Endodermal cell (in vitro differentiated cells): ENCODE measurements at regions not wholly inside any gene's neighbourhood (a gene's known extent, or its start where the extent isn't known, plus 50 kb on each side); places are given as distances from the start of the nearest gene placed in this dataset.

Experiments used
- DNase-seq: peaks from one replicate; pipeline ENCODE4 v3.0.0-alpha.2; 2017
- H3K27ac ChIP-seq: 2 replicates; pipeline ENCODE4 v1.5.1; 2013; ENCODE audit warnings: mild to moderate bottlenecking, low read depth, low read length, moderate library complexity
- H3K27me3 ChIP-seq: 2 replicates; pipeline ENCODE4 v1.6.1; 2013; ENCODE audit warnings: mild to moderate bottlenecking, low read length, moderate library complexity; ENCODE audit not compliant: insufficient read depth, control insufficient read depth, poor library complexity, severe bottlenecking
- H3K36me3 ChIP-seq: 2 replicates; pipeline ENCODE4 v1.7.0; 2013; ENCODE audit warnings: mild to moderate bottlenecking, low read length, moderate library complexity; ENCODE audit not compliant: control insufficient read depth, insufficient read depth
- H3K4me1 ChIP-seq: one replicate; pipeline ENCODE4 v1.7.0; 2013; ENCODE audit warnings: low read length; ENCODE audit not compliant: control insufficient read depth, insufficient read depth
- H3K4me3 ChIP-seq: 2 replicates; pipeline ENCODE4 v1.5.1; 2013; ENCODE audit warnings: mild to moderate bottlenecking, low read length, moderate library complexity
- H3K9ac ChIP-seq: 2 replicates; pipeline ENCODE4 v1.6.1; 2013; ENCODE audit warnings: mild to moderate bottlenecking, low read length, moderate library complexity; ENCODE audit not compliant: poor library complexity, severe bottlenecking; ENCODE audit errors: extremely low read depth
- H3K9me3 ChIP-seq: 2 replicates; pipeline ENCODE4 v1.6.1; 2013; ENCODE audit warnings: mild to moderate bottlenecking, low read length, moderate library complexity; ENCODE audit not compliant: control insufficient read depth
- H3K27ac Mint-ChIP-seq: 2 replicates; pipeline ENCODE4 v1.8.0; 2020; ENCODE audit warnings: mixed read lengths
- H3K27me3 Mint-ChIP-seq: 2 replicates; pipeline ENCODE4 v1.8.0; 2021; ENCODE audit warnings: mild to moderate bottlenecking, mixed read lengths; ENCODE audit not compliant: insufficient read depth
- H3K36me3 Mint-ChIP-seq: 2 replicates; pipeline ENCODE4 v1.8.0; 2020; ENCODE audit warnings: low read depth, mixed read lengths
- H3K4me1 Mint-ChIP-seq: 2 replicates; pipeline ENCODE4 v1.8.0; 2020; ENCODE audit warnings: mixed read lengths
- H3K4me3 Mint-ChIP-seq: 2 replicates; pipeline ENCODE4 v1.8.0; 2020; ENCODE audit warnings: mild to moderate bottlenecking, moderate library complexity, mixed read lengths
- H3K9me3 Mint-ChIP-seq: 2 replicates; pipeline ENCODE4 v1.8.0; 2020; ENCODE audit warnings: mild to moderate bottlenecking, mixed read lengths
- CTCF ChIP-seq: fragments of 200-600 bp; sonication (generic); conservative IDR thresholded peaks from 2 replicates; pipeline ENCODE4 v1.5.0; 2021; ENCODE audit warnings: antibody characterized with exemption, mild to moderate bottlenecking
- WGBS, 2 experiments: methylation state at CpG; one replicate each; pipeline versions ENCODE4 v1.1.5 to v1.1.7; 2013; ENCODE audit warnings: missing lambda C conversion rate in 2 of 2, mixed read lengths in 1 of 2; ENCODE audit not compliant: insufficient coverage in 1 of 2, insufficient read length in 1 of 2; 5-methylcytosine and 5-hydroxymethylcytosine counted together

- H3K4me1 ChIP-seq: no peaks in the 10 kb centered on the region
- no peak overlapping the region for H3K27ac Mint-ChIP-seq
- no peaks in the 10 kb centered on the region for H3K27me3 ChIP-seq
- H3K36me3 ChIP-seq: no peaks in the 10 kb centered on the region
- no peaks in the 10 kb centered on the region for H3K27me3 Mint-ChIP-seq
- no peak for TF ChIP-seq CTCF
- H3K27ac ChIP-seq: no peak overlapping the region
- no peak overlapping the region for H3K4me3 ChIP-seq
- 93 to 98% methylated on average over 3 to 4 of the region's 4 CpGs for WGBS, 2 experiments
- H3K9me3 Mint-ChIP-seq: no peaks in the 10 kb centered on the region
- H3K4me1 Mint-ChIP-seq: no peaks in the 10 kb centered on the region
- DNase-seq: no peak
- H3K9ac ChIP-seq: no peak overlapping the region
- no peaks in the 10 kb centered on the region for H3K9me3 ChIP-seq
- H3K36me3 Mint-ChIP-seq: no peaks in the 10 kb centered on the region
- H3K4me3 Mint-ChIP-seq: no peak overlapping the region
Observed at GRCh38 chr1:170291516-170291915, 145.8 kb downstream of the NTMT2 start.

GRCh38 chr1:170296211-170296610, 150.5 kb downstream of the NTMT2 start:
- Histone ChIP-seq H3K36me3 (no peaks in the 10 kb centered on the region), H3K9me3 (no peaks in the 10 kb centered on the region), H3K27me3 (no peaks in the 10 kb centered on the region), H3K9ac (no peak overlapping the region), H3K4me3 (no peak overlapping the region), H3K4me1 (no peaks in the 10 kb centered on the region), H3K27ac (no peak overlapping the region)
- H3K36me3 Mint-ChIP-seq: no peaks in the 10 kb centered on the region
- H3K4me3 Mint-ChIP-seq: no peak overlapping the region
- no peak for DNase-seq
- 50 to 67% methylated on average over 2 to 3 of the region's 3 CpGs for WGBS, 2 experiments
- H3K27me3 Mint-ChIP-seq: no peaks in the 10 kb centered on the region
- peaks cover 1% of the 10 kb centered on the region for H3K9me3 Mint-ChIP-seq
- H3K27ac Mint-ChIP-seq: no peak overlapping the region
- H3K4me1 Mint-ChIP-seq: no peaks in the 10 kb centered on the region
- no peak for TF ChIP-seq CTCF

- H3K36me3 Mint-ChIP-seq: no peaks in the 10 kb centered on the region
- H3K36me3 ChIP-seq: no peaks in the 10 kb centered on the region
- peaks cover 1% of the 10 kb centered on the region for H3K9me3 Mint-ChIP-seq
- H3K27ac ChIP-seq: no peak overlapping the region
- 79 to 100% methylated on average over 1 to 2 of the region's 2 CpGs for WGBS, 2 experiments
- no peaks in the 10 kb centered on the region for H3K27me3 Mint-ChIP-seq
- H3K9ac ChIP-seq: no peak overlapping the region
- H3K27ac Mint-ChIP-seq: no peak overlapping the region
- H3K9me3 ChIP-seq: no peaks in the 10 kb centered on the region
- no peaks in the 10 kb centered on the region for H3K4me1 Mint-ChIP-seq
- H3K27me3 ChIP-seq: no peaks in the 10 kb centered on the region
- DNase-seq: no peak
- no peaks in the 10 kb centered on the region for H3K4me1 ChIP-seq
- no peak overlapping the region for H3K4me3 ChIP-seq
- no peak for TF ChIP-seq CTCF
- H3K4me3 Mint-ChIP-seq: no peak overlapping the region
Observed at GRCh38 chr1:170296642-170297041, 150.9 kb downstream of the NTMT2 start.
